ENCODE measurements at regions not wholly inside any gene's neighbourhood (a gene's known extent, or its start where the extent isn't known, plus 50 kb on each side); places are given as distances from the start of the nearest gene placed in this dataset.

GRCh38 chr13:65932013-65932412 lies 1298.1 kb downstream of the PCDH9 start:
- Histone ChIP-seq H4K20me1 (replicated peaks; ENCODE audit: control insufficient read depth, extremely low read depth, insufficient read depth, low read length) (no peaks in the 10 kb centered on the region), H3K27ac (ENCODE audit: insufficient read depth, low read depth, low read length) (no peak overlapping the region), H3K36me3 (ENCODE audit: control insufficient read depth in 2 of 2, extremely low read depth in 1 of 2, insufficient read depth in 2 of 2, low read length in 2 of 2) (no peaks in the 10 kb centered on the region), H3K9me1 (replicated peaks; ENCODE audit: control insufficient read depth, extremely low read depth, insufficient read depth, low read length) (no peaks in the 10 kb centered on the region), H3K9me3 (replicated peaks; ENCODE audit: control insufficient read depth, insufficient read depth, low read length) (no peaks in the 10 kb centered on the region), H3K4me2 (ENCODE audit: insufficient read depth, low read length) (no peak overlapping the region), H3K79me2 (ENCODE audit: control insufficient read depth, insufficient read depth, low read length) (no peaks in the 10 kb centered on the region), H3K4me3 (replicated peaks in 1 of 3; ENCODE audit: insufficient read depth in 1 of 3, low read depth in 1 of 3, low read length in 3 of 3) (no peak overlapping the region), H3K4me1 (ENCODE audit: control insufficient read depth, extremely low read depth, insufficient read depth, low read length) (peaks cover 3% of the 10 kb centered on the region), H2AFZ (ENCODE audit: low read depth, low read length) (no peak overlapping the region), H3K27me3 (ENCODE audit: control insufficient read depth in 2 of 2, insufficient read depth in 2 of 2, low read length in 2 of 2) (no peaks in the 10 kb centered on the region), H3K9ac (replicated peaks; ENCODE audit: extremely low read depth, insufficient read depth, low read length) (no peak overlapping the region)
- POLR2A ChIA-PET: no interaction called here
- CTCF ChIA-PET: interaction anchor here (1.3 to 1.4 kb wide), 2 partner anchors 15 to 21 kb away, joined by 3 read pairs; no protein-coding TSS in a partner anchor
- no peak for DNase-seq (ENCODE audit: low read depth, low spot score)
- no peak for TF ChIP-seq MYC (IDR thresholded peaks at IDR 0.05; ENCODE audit: low read depth, low read length)
- TF ChIP-seq GATA2 (IDR thresholded peaks at IDR 0.05; ENCODE audit: insufficient read depth, insufficient read length, low read depth, low read length): no peak
- TF ChIP-seq FOS (IDR thresholded peaks at IDR 0.05; ENCODE audit: borderline replicate concordance, insufficient read depth, low read length): no peak
- no peak for TF ChIP-seq POLR2AphosphoS5 (IDR thresholded peaks at IDR 0.05; ENCODE audit: insufficient read depth, low read depth, low read length)
- no peak for TF ChIP-seq EZH2 (IDR thresholded peaks at IDR 0.05; ENCODE audit: borderline replicate concordance, low read depth, low read length, severe bottlenecking)
- no peak for TF ChIP-seq MAX (IDR thresholded peaks at IDR 0.05; ENCODE audit: insufficient read depth, insufficient read length)
- TF ChIP-seq POLR2A (IDR thresholded peaks at IDR 0.05; ENCODE audit: low read depth, low read length): no peak
- no peak for TF ChIP-seq CTCF (IDR thresholded peaks at IDR 0.05; ENCODE audit: extremely low read depth in 1 of 2, insufficient read depth in 1 of 2, low read depth in 1 of 2, low read length in 2 of 2)
- no peak for TF ChIP-seq JUN (IDR thresholded peaks at IDR 0.05; ENCODE audit: borderline replicate concordance, insufficient read depth, insufficient read length, low read depth)
- no peak for FAIRE-seq
- dilution Hi-C loops (cut with MboI; ENCODE audit: extremely low pct_ligation_motif_present, low sequenced_read_pairs) (no loop called here), intact Hi-C loops (cut with micrococcal nuclease) (no loop called here)
- BruUV-seq (replicated peaks): no TSS peak

Data from endothelial cell of umbilical vein (primary cell).